ES-I3 (cell line): ENCODE measurements at regions not wholly inside any gene's neighbourhood (a gene's known extent, or its start where the extent isn't known, plus 50 kb on each side); places are given as distances from the start of the nearest gene placed in this dataset.
"Not testable (repeated sequence)": the region's sequence is repeated elsewhere in the genome, so short reads cannot be mapped to it uniquely, and the experiment has no call there.

ENCODE experiments used
- H3K36me3 ChIP-seq: 2 replicates; pipeline ENCODE4 v1.6.1; 2013; ENCODE audit warnings: mild to moderate bottlenecking, low read length, control low read depth, moderate library complexity; ENCODE audit not compliant: insufficient read depth
- H3K4me1 ChIP-seq: 2 replicates; pipeline ENCODE4 v1.6.1; 2013; ENCODE audit warnings: mild to moderate bottlenecking, control low read depth, low read length; ENCODE audit not compliant: insufficient read depth
- H3K9ac ChIP-seq: 2 replicates; pipeline ENCODE4 v1.6.1; 2013; ENCODE audit warnings: low read depth, mild to moderate bottlenecking, low read length, moderate library complexity
- H3K9me3 ChIP-seq: 2 replicates; pipeline ENCODE4 v1.6.1; 2013; ENCODE audit warnings: mild to moderate bottlenecking, low read length, moderate library complexity; ENCODE audit not compliant: control insufficient read depth, insufficient read depth

DNA sequence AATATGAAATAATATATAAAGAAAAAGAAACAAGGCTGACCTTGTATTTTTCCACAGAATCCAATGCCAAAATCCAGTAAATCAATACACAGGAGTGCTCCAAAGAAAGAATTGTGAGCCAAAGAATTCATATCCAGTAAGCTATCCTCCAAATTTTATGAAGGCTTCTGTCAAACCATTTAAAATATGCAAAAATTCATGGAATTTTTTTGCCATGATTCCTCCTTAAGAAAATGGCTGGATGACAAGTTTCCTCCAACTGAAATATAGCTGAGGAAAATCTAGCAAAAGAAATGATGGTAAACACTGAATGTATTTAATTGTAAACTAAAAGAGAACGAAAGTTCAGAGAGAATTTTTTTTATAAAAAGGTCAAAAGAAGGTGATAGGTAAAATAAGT lies 290.3 kb downstream of the UBE3D start:
- Histone ChIP-seq H3K9ac (no peak overlapping the region), H3K4me1 (peaks cover 3% of the 10 kb centered on the region; the same call in 1 of the 2 replicates), H3K36me3 (no peaks in the 10 kb centered on the region), H3K9me3 (no peaks in the 10 kb centered on the region)

DNA sequence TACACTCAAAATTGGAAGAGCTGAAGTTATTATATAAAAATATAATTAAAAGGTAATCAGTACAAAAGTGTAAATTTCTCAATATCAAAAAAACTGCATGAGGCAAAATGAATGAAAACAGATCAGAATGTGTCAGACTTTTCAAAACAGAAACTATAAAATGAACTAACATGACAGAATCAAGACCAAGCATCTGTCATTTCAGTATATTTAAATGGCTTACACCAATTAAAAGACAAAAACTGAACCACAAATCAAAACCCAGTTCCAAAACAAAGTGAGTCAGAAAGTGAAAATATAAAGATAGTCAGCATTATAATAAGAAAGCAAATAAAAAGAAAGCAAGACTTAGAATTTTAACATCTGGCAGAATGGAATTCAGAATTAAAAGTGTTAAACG lies 289.7 kb downstream of the UBE3D start:
- H3K36me3 ChIP-seq, result no peaks in the 10 kb centered on the region
- peaks cover 3% of the 10 kb centered on the region; the same call in 1 of the 2 replicates for H3K4me1 ChIP-seq
- no peaks in the 10 kb centered on the region for H3K9me3 ChIP-seq
- no peak overlapping the region for H3K9ac ChIP-seq

DNA sequence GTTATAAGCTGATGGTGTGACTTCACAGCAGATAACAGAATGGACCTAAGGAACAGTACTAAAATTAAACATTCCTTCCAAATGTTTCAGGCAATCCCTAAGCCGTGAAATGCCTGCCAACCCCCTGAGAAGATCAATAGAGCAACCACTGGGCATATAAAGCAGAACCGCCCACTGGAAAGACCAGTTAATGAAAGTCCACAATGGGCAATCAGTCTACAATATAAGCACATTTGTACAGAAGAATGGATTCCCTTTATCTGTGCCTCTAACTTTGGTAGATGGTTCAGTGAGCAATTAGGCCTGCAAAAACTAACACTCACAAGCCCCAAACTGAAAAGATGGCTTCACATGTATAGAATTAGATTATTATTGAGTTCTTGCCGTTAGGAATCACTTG lies 286.6 kb downstream of the UBE3D start:
- no peaks in the 10 kb centered on the region for H3K9me3 ChIP-seq
- no peaks in the 10 kb centered on the region for H3K36me3 ChIP-seq
- H3K9ac ChIP-seq, result no peak overlapping the region
- H3K4me1 ChIP-seq, result peaks cover 3% of the 10 kb centered on the region; the same call in 1 of the 2 replicates

DNA sequence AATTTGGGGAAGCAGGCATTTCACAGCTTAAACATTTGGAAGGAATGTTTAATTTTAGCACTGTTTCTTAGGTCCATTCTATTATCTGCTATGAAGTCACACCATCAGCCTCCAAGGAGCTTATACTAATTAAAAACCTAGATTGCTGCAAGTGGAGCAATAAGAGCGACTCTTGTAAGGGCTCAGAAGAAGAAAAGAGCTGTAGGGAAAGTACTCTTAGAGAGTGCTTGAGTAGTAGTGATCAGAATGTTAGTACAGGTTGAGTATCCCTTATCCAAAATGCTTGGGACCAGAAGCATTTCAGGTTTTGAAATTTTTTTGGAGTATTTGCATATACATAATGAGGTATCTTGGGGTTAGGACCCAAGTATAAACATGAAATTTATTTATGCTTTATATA lies 285.3 kb downstream of the UBE3D start:
- H3K9ac ChIP-seq, result no peak overlapping the region
- no peaks in the 10 kb centered on the region for H3K9me3 ChIP-seq
- H3K4me1 ChIP-seq, result peaks cover 2% of the 10 kb centered on the region; the same call in 1 of the 2 replicates
- H3K36me3 ChIP-seq, result no peaks in the 10 kb centered on the region

DNA sequence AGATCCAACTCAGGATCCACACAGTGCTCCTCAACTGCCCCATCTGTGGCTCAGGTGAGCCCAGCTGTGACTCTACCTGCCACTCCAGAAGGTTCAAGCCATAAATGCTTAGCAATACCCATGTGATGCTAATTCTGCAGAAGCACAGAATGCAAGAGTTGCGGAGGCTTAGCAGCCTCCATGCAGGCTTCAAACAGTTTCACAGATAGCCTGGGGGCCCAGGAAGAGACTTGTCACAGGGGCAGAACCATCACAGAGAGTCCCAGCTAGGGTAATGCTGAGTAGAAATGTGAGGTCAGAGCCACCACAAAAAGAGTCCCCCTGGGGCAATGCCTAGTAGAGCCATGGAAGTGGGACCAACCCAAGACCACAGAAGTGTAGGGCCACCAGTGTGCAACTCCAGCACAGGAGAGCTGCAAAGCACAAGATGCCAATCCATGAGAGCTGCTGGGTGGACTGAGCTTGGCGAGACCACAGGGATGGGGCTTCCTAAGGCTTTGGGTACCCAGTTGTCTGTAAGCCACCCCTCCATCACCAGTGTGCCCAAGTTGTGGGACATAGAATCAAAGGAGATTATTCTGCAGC lies 283.9 kb downstream of the UBE3D start:
- Histone ChIP-seq H3K36me3 (no peaks in the 10 kb centered on the region), H3K9ac (no peak overlapping the region), H3K9me3 (no peaks in the 10 kb centered on the region)

DNA sequence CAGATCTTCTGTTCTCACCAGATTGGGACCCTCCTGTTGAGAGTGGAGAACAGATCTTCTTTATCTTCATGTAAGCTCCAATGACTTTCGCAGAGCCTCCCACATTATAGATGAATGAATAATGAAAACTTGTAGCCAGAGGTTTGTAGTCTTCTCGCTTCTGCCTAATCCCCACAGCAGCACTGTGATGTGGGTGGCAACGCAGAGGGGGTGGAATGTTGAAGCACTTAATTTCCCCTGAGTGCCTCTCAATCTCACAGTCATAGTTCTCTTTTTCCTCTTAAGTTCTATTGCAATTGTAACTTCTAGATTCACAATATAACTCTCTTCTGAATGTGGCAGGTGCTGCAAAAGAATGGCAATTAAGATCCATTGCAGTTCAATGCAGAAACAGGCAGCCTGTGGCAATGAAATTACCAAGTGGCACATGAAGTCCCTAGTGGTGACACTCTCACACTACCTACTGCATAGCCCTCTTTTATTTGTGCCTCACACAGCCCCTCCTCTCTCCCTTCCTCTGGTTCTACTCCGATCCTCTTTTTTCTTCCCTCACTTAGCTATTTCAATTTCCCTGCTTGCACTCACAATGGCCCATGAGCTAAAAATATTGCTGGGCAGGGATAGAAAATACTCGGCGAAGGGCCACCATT lies 281.9 kb downstream of the UBE3D start:
- Histone ChIP-seq H3K9me3 (no peaks in the 10 kb centered on the region), H3K9ac (no peak overlapping the region), H3K36me3 (no peaks in the 10 kb centered on the region), H3K4me1 (no peaks in the 10 kb centered on the region)

More for the DNA sequence above, 283.9 kb downstream of the UBE3D start:
- H3K4me1 ChIP-seq, result no peaks in the 10 kb centered on the region

DNA sequence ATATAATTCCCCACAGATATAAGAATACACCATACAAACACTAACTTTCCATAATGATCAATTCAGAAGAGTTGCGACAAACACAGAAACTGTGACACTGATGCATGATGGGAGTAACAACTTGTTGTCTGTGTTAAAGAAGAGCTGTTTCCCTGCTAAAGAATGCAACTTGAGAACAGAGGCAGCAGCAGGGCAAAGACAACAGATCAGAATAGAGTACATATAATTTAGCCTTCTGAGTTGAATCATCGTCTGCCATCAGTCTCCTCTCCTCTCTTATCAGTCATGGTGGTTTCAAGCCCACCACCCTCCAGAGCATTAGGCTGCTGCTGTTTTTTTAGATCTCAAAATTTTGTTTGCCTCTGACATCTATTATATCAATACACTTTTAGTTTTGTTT lies 280.4 kb downstream of the UBE3D start:
- Histone ChIP-seq H3K36me3 (no peaks in the 10 kb centered on the region), H3K9me3 (no peaks in the 10 kb centered on the region), H3K9ac (no peak overlapping the region), H3K4me1 (no peaks in the 10 kb centered on the region)

DNA sequence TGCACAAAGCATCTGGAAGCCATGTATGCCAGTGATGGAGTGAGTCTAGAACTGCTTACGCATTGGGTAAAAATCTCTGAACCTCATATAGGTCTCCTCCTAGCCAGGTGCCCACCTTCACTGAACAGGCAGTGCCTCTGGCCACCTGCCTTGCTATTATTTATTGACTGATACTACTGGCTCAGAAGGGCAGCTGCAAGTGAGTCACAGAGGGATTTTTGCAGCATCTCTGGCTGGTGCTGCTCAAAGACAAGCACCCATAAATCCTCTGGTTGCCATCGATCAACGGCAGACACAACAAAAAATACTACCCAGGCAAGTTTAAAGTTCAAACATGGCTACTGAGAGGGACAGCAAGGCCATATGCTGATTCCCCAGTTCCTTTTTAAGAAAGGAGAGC lies 279.4 kb downstream of the UBE3D start:
- Histone ChIP-seq H3K9me3 (no peaks in the 10 kb centered on the region), H3K9ac (no peak overlapping the region), H3K4me1 (no peaks in the 10 kb centered on the region), H3K36me3 (no peaks in the 10 kb centered on the region)

DNA sequence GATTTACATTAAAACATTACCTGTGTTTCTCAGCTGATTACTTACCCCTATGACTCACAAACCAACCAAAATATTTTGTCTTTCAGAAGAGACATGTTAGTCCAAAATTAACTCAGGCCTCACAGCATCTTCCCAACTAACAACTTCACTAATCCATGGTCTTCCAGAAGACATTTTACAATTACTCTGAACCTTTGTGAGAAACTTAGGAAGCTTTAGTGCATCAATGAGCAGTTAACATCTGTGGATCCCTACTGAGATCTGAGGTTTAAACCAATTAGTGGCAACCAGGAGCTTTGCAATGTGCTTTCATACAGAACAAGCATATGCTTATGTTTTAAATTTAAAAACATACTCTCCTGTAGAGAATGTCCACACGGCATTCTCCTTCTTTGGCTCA lies 269.7 kb downstream of the UBE3D start:
- no peak overlapping the region for H3K9ac ChIP-seq
- H3K36me3 ChIP-seq, result no peaks in the 10 kb centered on the region
- H3K9me3 ChIP-seq, result no peaks in the 10 kb centered on the region; the same call in 1 of the 2 replicates
- H3K4me1 ChIP-seq, result no peaks in the 10 kb centered on the region

DNA sequence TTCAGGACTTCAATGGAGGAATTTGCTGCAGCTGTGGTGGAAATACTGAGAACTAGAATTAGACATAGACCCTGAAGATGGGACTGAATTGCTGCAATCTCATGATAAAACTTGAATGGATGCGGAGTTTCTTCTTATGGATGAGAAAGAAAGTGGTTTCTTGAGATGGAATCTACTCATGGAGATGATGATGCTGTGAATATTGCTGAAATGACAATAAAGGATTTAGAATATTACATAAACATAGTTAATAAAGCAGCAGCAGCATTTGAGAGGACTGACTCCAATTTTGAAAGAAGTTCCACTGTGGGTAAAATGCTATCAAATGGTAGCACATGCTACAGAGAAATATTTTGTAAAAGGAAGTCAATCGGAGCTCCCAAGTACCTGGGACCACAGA lies 264.6 kb downstream of the UBE3D start:
- Histone ChIP-seq H3K4me1 (no peaks in the 10 kb centered on the region), H3K9me3 (no peaks in the 10 kb centered on the region; the same call in 1 of the 2 replicates), H3K36me3 (no peaks in the 10 kb centered on the region), H3K9ac (no peak overlapping the region)

DNA sequence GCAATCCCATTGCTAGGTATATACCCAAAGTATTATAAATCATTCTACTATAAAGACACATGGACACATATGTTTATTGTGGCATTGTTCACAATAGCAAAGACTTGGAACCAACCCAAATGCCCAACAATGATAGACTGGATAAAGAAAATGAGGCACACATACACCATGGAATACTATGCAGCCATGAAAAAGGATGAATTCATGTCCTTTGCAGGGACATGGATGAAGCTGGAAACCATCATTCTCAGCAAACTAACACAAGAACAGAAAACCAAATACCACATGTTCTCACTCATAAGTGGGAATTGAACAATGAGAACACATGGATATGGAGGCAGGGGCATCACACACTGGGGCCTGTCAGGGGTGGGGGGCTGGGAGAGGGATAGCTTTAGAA lies 249.4 kb downstream of the UBE3D start:
- H3K9ac ChIP-seq, H3K36me3 ChIP-seq, H3K4me1 ChIP-seq, H3K9me3 ChIP-seq: not testable (repeated sequence)

DNA sequence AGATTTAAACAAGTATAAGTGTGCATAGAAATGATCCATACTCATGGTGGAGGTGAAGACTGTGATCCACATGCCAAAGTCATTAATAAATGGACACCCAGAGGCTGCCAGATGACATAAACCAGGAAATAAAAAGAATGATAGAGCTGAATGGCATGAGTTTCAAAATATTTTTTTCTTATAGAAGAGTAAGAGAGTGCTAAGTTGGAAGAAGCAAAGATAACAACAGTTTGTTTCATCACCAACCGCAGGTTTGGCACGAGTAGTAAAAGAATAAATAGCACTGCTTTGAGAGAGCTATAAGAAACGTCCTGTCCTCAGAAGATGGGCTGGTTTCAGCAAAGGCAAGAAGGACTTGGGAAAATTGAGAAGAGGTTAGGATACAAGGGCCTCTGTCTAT lies 246.9 kb downstream of the UBE3D start:
- H3K4me1 ChIP-seq, result no peaks in the 10 kb centered on the region
- no peak overlapping the region for H3K9ac ChIP-seq
- no peaks in the 10 kb centered on the region for H3K36me3 ChIP-seq
- no peaks in the 10 kb centered on the region for H3K9me3 ChIP-seq

DNA sequence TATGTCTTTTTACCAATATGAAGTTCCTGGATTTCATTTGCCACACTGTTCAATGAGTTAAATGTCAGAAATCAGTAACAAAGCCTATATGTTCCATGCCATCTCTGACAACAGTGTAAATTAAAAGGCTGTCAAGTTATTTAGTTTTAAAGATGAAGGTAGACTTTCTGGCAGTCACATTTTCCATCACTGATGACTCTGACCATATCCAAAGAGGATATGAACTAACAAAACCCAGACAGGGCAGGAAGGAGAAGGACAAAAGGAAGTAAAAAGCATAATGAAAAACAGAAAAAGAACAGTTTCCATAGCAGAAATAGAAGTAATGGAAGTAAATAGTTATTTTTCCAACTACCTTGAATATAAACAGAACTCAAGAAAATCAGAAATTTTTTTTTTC lies 242.3 kb downstream of the UBE3D start:
- Histone ChIP-seq H3K36me3 (no peaks in the 10 kb centered on the region), H3K9me3 (no peaks in the 10 kb centered on the region), H3K9ac (no peak overlapping the region), H3K4me1 (no peaks in the 10 kb centered on the region)

DNA sequence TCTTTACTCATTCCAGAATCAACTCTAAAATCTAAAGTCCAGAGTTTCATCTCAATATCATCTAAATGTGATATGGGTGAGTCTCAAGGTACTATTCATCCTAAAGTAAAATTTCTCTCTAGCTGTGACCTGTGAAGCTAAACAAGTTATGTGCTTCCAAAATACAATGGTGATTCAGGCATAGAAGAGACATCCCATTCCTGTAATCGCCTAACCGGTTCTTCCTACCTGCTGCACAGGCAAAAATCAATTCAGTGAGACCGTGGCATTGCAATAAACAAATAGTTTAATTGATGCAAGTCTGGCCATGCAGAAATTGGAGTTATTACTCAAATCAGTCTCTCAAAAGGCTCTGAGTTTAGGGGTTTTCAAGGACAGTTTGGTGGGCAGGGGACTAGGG lies 232.8 kb downstream of the UBE3D start:
- no peaks in the 10 kb centered on the region for H3K36me3 ChIP-seq
- H3K4me1 ChIP-seq, result no peaks in the 10 kb centered on the region

DNA sequence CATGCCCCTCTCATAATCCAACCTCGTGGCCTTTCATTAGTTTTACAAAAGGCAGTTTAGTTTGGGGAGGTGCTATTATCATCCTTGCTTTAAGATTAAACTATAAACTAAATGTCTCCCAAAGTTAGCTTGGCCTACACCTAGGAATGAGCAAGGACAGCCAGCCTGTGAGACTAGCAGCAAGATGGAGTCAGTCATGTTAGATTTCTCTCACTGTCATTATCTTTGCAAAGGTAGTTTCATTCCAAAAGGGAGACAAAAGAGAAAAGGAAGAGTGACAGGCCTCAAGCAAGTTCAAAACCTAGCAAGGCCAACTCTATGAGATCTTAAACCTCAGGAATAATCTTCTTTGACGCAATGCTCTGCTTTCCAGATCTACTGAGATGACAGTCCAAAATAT lies 232.2 kb downstream of the UBE3D start:
- H3K9me3 ChIP-seq, result no peaks in the 10 kb centered on the region; the same call in 1 of the 2 replicates
- no peaks in the 10 kb centered on the region for H3K36me3 ChIP-seq
- no peak overlapping the region for H3K9ac ChIP-seq
- no peaks in the 10 kb centered on the region for H3K4me1 ChIP-seq

More for the DNA sequence above, 232.8 kb downstream of the UBE3D start:
- Histone ChIP-seq H3K9ac (no peak overlapping the region), H3K9me3 (no peaks in the 10 kb centered on the region; the same call in 1 of the 2 replicates)
